HG02885 (cell line): ENCODE measurements at regions not wholly inside any gene's neighbourhood (a gene's known extent, or its start where the extent isn't known, plus 50 kb on each side); places are given as distances from the start of the nearest gene placed in this dataset.
"Not testable (repeated sequence)": the region's sequence is repeated elsewhere in the genome, so short reads cannot be mapped to it uniquely, and the experiment has no call there.

Source experiments
- ATAC-seq: cut with Tn5 transposase; IDR thresholded peaks from one replicate; pipeline ENCODE4 v1.9.1; 2021; ENCODE audit warnings: mild to moderate bottlenecking; ENCODE audit not compliant: unreplicated experiment, poor library complexity

- no peak for ATAC-seq
Measured at GRCh38 chrX:9257718-9258420, 207.0 kb upstream of the TBL1X start.

DNA sequence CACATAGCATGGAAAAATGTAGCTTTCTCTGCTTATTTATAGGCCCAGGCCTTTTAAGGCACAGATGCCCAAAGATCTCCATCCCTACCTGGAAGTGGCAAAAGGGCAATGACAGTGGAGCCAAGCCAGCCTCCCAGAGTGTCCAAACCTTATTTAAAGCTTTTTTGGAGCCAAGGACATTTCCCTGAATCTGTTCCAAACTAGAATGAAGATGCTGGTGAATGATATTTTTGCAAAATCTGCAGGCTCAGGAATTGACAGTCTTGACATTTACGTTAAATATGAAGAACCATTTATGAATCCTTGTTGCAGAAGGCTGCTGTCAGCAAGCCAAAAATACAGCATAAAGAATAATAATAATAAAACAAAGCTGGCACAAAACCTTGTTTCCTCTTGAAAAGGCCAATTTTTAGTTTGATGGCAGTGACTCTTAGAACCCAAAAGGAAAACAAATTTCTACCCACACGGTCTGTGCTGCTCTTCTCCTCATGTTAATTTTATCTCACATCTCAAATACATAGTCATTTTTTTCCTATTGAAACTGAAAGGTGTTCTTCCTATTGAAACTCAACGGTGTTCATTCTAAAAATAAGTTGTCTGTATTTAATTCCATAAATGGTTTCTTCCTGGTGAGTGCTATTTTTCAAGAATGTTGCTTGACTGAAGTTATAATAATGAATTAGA, 206.3 kb upstream of the TBL1X start:
- ATAC-seq = no peak

DNA sequence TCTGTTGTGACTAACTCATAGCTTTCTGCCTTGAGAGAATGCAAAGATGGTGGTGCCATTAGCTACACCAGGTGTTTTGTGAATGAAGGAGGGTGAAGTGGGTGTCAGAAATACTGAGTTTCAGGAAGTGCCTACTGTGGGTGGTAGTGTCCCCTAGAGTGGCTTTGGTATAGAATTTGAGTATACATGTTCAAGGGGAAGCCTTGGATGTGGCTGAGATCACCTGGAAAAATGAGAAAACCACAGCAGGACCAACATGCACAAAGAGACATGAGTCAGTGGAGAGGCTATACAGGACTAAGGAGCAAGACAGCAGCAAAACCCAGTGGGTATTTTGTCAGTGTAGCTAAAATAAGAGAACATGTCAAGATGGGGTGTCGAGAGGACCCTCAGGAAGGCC, 204.3 kb upstream of the TBL1X start:
- ATAC-seq = no peak

DNA sequence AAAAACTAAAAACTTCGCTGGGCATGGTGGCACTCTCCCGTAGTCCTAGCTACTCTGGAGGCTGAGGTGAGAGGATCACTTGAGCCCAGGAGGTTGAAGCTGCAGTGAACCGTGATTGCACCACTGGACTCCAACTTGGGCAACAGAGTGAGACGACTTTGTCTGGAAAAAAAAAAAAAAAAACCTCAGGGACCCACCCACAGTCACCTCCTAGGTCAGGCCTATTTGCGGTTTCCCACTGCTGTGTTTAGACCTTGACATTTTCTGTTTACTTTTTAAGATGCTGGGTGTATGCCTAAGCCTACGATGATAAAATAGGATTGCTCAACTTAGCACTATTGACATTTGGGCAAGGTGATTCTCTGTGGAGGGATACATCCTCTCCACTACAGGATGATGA, 197.4 kb upstream of the TBL1X start:
- ATAC-seq = no peak

GRCh38 chrX:9269134-9269533, 195.7 kb upstream of the TBL1X start:
- ATAC-seq = no peak

- no peak for ATAC-seq
Measured at GRCh38 chrX:9271789-9272525, 192.9 kb upstream of the TBL1X start.

DNA sequence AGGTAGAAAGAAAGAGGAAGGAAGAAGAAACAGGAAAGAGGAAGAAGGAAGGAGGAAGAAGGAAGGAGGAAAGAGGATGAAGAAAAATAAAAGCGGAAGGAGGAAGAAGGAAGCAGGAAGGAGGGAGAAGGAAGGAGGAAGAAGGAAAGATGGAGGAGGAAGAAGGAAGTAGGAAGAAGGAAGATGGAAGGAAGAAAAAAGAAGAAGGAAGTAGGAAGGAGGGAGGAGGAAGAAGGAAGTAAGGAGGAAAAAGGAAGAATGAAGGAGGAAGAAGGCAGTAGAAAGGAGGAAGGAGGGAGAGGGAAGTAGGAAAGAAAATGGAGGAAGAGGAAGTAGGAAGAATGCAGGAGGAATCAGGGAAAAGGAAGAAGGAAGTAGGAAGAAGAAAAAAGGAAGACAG, 191.1 kb upstream of the TBL1X start:
- ATAC-seq = no peak

- ATAC-seq = no peak
Measured at GRCh38 chrX:9278475-9279233, 186.2 kb upstream of the TBL1X start.

DNA sequence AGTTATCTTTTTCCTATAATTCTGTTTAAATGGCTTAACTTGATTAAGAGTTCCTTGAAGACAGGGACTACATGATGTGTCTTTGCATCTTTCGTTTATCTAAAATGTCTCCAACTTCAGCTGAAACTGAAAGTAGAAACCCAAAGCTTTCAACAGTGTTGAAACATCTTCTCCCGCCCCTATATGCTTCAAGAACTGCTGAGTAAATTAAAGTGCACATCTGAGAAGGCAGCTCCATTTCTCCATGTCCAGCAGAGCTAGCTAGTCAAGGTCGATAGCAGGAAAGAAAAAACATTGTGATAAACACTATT, 185.7 kb upstream of the TBL1X start:
- no peak for ATAC-seq

- no peak for ATAC-seq
Measured at GRCh38 chrX:9280831-9281230, 184.0 kb upstream of the TBL1X start.

DNA sequence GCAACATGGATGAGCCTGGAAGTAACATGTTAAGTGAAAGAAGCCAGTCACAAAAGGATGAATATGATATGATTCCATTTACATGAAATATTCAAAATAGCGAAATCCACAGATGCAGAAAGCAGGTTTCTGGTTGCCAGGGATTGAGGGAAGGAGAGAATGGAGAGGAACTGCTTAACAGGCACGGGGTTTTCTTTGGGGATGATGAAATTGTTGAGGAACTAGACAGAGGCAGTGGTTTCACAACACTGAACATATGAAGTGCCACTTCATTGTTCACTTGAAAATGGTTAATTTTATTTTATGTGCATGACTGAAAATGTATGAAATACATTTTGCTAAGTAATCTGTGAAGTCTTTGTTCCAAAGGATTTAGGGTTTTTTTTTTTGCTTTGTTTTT, 182.5 kb upstream of the TBL1X start:
- ATAC-seq = no peak

DNA sequence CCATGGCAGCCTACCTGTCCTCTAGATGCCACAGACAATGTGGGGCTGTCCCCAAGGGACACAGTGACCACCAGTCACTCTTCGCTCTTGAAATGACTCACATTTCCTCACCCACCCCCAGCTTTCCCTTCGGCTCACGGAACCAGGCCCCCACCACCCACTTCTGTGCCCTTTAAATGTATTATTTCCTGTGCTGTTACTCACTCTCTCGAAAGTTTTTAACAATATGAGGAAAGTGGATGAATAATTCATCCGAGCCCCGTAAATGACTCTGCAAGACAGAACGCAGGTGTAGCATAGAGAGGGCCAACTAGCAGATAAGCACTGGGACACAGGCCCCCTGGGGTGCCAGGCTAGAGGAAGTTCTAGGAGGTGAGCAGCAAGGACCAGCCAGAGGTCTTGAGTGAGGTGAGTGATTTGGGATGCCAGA, 179.5 kb upstream of the TBL1X start:
- peak; percentile 57 for ATAC-seq

GRCh38 chrX:9286234-9286633, 178.6 kb upstream of the TBL1X start:
- no peak for ATAC-seq

GRCh38 chrX:9291629-9292028, 173.2 kb upstream of the TBL1X start:
- no peak for ATAC-seq

- ATAC-seq = no peak
Measured at GRCh38 chrX:9293051-9293496, 171.8 kb upstream of the TBL1X start.

DNA sequence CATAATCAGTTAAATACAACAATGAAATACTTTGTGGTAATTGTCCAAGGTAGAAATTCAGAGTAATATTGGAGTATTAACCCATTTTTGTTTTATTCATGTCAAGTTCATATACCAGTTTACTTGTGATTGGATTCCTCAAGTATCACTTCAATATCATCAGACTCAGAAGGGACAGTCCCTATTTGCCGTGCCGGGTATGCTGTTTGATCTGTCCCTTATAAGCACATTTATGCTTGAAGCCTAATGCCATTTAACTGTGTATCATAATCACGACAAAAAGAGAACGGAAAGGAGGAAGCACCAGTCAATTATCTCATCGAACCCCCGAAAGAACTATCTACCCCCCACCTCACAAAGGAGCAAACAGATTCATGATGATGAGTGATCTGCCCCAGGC, 171.0 kb upstream of the TBL1X start:
- ATAC-seq = no peak

DNA sequence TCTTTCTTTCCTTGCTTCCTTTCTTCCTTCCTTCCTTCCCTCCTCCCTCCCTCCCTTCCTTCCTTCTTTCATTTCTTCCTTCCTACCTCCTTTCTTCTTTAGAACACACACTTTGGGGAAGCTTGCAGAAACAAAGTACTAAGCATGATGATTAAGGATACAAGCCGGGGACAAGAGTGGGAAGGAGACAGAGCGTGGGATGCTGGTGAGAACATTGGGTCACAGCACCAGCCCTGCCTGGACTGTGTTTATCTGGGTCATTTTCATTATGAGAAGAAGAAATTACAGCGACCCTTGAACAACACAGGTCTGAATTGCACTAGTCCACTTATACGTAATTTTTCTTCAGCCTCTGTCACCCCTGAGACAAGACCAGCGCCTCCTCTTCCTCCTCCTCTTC, 169.3 kb upstream of the TBL1X start:
- no peak for ATAC-seq

- no peak for ATAC-seq
Measured at GRCh38 chrX:9298221-9298620, 166.6 kb upstream of the TBL1X start.

DNA sequence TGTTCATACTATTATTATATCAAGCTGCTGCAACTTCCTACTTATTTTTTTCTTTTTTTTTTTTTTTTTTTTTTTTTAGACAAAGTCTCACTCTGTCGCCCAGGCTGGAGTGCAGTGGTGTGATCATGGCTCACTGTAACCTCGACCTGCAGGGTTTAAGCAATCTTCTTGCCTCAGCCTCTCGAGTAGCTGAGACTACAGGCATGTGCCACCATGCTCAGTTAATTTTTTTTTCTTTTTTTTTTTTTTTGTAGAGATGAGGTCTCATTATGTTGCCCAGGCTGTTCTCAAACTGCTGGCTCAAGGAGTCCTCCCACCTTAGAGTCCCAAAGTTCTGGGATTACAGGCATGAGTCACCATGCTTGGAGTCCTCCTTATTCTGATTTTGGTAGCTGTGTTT, 165.2 kb upstream of the TBL1X start:
- not testable (repeated sequence) for ATAC-seq

GRCh38 chrX:9301836-9302235, 163.0 kb upstream of the TBL1X start:
- ATAC-seq = no peak

DNA sequence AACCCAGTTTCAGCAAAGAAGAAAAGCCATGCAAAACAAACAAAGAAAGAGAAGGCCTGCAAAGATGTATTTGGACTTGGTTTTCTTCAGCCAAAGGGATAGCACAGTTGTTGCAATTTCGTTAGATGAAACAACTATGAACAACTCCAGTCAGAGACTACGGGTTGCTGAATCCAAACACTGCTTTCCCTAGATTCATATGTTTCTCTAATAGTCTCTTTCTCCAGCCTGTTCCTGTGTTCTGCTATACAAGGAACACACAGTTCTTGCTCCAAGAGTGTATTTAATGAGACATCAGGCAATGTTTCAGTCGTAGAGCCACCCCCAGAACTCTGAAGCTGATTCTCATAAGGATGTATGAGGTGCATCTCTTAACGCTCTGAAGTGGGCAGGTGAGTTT, 162.5 kb upstream of the TBL1X start:
- ATAC-seq = no peak
